AG09319 (cell line): ENCODE measurements at regions not wholly inside any gene's neighbourhood (a gene's known extent, or its start where the extent isn't known, plus 50 kb on each side); places are given as distances from the start of the nearest gene placed in this dataset.

Experiments
- DNase-seq: peaks from one replicate; pipeline ENCODE4 v3.0.0-alpha.2; 2010; ENCODE audit warnings: low read depth; ENCODE audit errors: extremely low read depth
- CTCF ChIP-seq: IDR thresholded peaks from 2 replicates; pipeline ENCODE4 v1.5.1; 2011; ENCODE audit warnings: low read depth, mild to moderate bottlenecking, inconsistent platforms, low read length, moderate library complexity

- DNase-seq, result no peak
- no peak for TF ChIP-seq CTCF
Measured at GRCh38 chr13:34867590-34867989, 74.5 kb upstream of the NBEA start.

GRCh38 chr13:34868733-34869132 is 73.3 kb upstream of the NBEA start:
- DNase-seq, result no peak
- no peak for TF ChIP-seq CTCF

GRCh38 chr13:34869696-34870095 is 72.4 kb upstream of the NBEA start:
- TF ChIP-seq CTCF, result no peak
- no peak for DNase-seq

- no peak for TF ChIP-seq CTCF
- DNase-seq, result no peak
Measured at GRCh38 chr13:34878329-34878728, 63.7 kb upstream of the NBEA start.

GRCh38 chr13:34879851-34880250 is 62.2 kb upstream of the NBEA start:
- TF ChIP-seq CTCF, result no peak
- no peak for DNase-seq

GRCh38 chr13:34881494-34881893 is 60.6 kb upstream of the NBEA start:
- DNase-seq, result no peak
- no peak for TF ChIP-seq CTCF

GRCh38 chr13:34883396-34883795 is 58.7 kb upstream of the NBEA start:
- DNase-seq, result no peak
- TF ChIP-seq CTCF, result no peak
